ENCODE measurements at regions not wholly inside any gene's neighbourhood (a gene's known extent, or its start where the extent isn't known, plus 50 kb on each side); places are given as distances from the start of the nearest gene placed in this dataset.

DNA sequence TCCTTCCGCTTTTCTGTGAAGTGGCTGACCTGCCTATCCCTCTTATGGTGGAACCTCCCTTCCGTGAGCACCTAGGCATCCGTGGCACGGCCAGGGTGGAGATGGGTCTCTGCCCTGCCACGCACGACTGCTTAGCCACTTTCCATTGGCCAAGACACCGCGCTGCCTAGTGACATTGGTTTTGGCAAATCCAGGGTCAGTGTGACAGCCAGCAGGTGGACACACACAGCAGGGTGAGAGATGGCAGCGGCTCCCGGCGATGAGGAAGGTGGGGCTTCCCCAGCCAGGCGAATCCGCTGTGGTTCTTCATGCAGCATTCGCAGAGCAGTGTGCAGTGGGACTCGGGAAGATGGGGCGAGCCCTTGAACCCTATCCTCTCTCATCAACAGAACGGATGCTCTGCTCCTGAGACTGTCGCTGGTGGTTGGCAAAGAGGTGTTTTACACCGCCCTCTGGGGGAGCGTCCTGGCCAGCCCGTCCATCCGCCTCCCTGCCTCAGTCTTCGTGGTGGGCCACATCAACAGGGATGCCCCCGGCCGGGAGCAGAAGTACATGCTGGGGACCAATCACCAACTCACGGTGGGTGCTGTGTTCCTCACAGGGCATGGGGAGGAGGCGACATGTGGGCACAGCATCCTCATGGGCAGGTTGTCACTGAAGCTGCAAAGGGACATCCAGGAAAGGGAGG, 51.8 kb downstream of the DOP1B start:
- Histone ChIP-seq H3K79me2 (ENCODE audit: insufficient read depth, low read length) (no peaks in the 10 kb centered on the region), H3K27me3 (ENCODE audit: insufficient read depth, low read length) (no peaks in the 10 kb centered on the region), H3K27ac (ENCODE audit: low read depth, low read length) (no peak overlapping the region), H3K4me3 (replicated peaks in 1 of 2; ENCODE audit: low read depth in 1 of 2, low read length in 2 of 2) (no peak overlapping the region), H3K9me3 (ENCODE audit: control insufficient read depth in 1 of 2, insufficient read depth in 1 of 2, low read depth in 1 of 2, low read length in 2 of 2) (no peaks in the 10 kb centered on the region), H3K4me2 (ENCODE audit: low read length) (no peak overlapping the region), H3K36me3 (ENCODE audit: control insufficient read depth in 1 of 2, insufficient read depth in 2 of 2, low read length in 2 of 2) (no peaks in the 10 kb centered on the region), H4K20me1 (ENCODE audit: insufficient read depth) (no peaks in the 10 kb centered on the region; the same call in 1 of the 2 replicates), H3K9me2 (ENCODE audit: insufficient read depth) (no peaks in the 10 kb centered on the region), H3K4me1 (ENCODE audit: control insufficient read depth in 1 of 2, insufficient read depth in 2 of 2, low read length in 2 of 2) (peaks cover 32 to 57% of the 10 kb centered on the region in 2 experiments), H2AFZ (ENCODE audit: low read depth, low read length, poor library complexity, severe bottlenecking) (no peak overlapping the region), H3K9ac (ENCODE audit: low read length) (no peak overlapping the region)
- no TSS peak for BruUV-seq (replicated peaks)
- intact Hi-C loops (cut with micrococcal nuclease), result loop anchor here (1.0 kb wide), 2 partner anchors 55 to 67 kb away; no protein-coding TSS in a partner anchor
- ATAC-seq (no peak), DNase-seq (ENCODE audit: low read depth, low spot score) (no peak)
- ChIA-PET CTCF (interaction anchor here (2.9 kb wide), 1 partner anchor 55 kb away, joined by 24 read pairs; no protein-coding TSS in a partner anchor), RAD21 (ENCODE audit: low non-redundant PET in 1 of 2, low total read pairs in 2 of 2, uncharacterized antibody in 2 of 2, unreplicated experiment in 2 of 2) (no interaction called here), POLR2A (no interaction called here)
- no peak for TF ChIP-seq SIN3A (IDR thresholded peaks at IDR 0.05; ENCODE audit: low read depth)
- no peak for TF ChIP-seq EGR1 (IDR thresholded peaks at IDR 0.05; ENCODE audit: low read depth)
- no peak for TF ChIP-seq ZNF274 (IDR thresholded peaks at IDR 0.05; ENCODE audit: low read depth, low read length)
- TF ChIP-seq, protein P1, sequence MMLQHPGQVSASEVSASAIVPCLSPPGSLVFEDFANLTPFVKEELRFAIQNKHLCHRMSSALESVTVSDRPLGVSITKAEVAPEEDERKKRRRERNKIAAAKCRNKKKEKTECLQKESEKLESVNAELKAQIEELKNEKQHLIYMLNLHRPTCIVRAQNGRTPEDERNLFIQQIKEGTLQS (IDR thresholded peaks at IDR 0.05), result no peak
- no peak for TF ChIP-seq SRF (IDR thresholded peaks at IDR 0.05; ENCODE audit: low read depth)
- no peak for TF ChIP-seq RAD21 (IDR thresholded peaks at IDR 0.05; ENCODE audit: low read depth)
- TF ChIP-seq, protein P2, sequence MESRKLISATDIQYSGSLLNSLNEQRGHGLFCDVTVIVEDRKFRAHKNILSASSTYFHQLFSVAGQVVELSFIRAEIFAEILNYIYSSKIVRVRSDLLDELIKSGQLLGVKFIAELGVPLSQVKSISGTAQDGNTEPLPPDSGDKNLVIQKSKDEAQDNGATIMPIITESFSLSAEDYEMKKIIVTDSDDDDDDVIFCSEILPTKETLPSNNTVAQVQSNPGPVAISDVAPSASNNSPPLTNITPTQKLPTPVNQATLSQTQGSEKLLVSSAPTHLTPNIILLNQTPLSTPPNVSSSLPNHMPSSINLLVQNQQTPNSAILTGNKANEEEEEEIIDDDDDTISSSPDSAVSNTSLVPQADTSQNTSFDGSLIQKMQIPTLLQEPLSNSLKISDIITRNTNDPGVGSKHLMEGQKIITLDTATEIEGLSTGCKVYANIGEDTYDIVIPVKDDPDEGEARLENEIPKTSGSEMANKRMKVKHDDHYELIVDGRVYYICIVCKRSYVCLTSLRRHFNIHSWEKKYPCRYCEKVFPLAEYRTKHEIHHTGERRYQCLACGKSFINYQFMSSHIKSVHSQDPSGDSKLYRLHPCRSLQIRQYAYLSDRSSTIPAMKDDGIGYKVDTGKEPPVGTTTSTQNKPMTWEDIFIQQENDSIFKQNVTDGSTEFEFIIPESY (IDR thresholded peaks at IDR 0.05; ENCODE audit: extremely low read depth, insufficient replicate concordance, low read length), result no peak
- no peak for TF ChIP-seq EZH2 (IDR thresholded peaks at IDR 0.05)
- TF ChIP-seq EZH2phosphoT487 (IDR thresholded peaks at IDR 0.05; ENCODE audit: borderline replicate concordance), result no peak
